Activated CD4-positive, CD25-positive, alpha-beta regulatory T cell (primary cell): ENCODE measurements at regions not wholly inside any gene's neighbourhood (a gene's known extent, or its start where the extent isn't known, plus 50 kb on each side); places are given as distances from the start of the nearest gene placed in this dataset.
"Not testable (repeated sequence)": the region's sequence is repeated elsewhere in the genome, so short reads cannot be mapped to it uniquely, and the experiment has no call there.

Source experiments
- DNase-seq, 4 experiments: peaks; one replicate each; lab custom pipeline; 2025; lab: John Stamatoyannopoulos, UW

- no peak for DNase-seq
These were observed 121.3 kb upstream of the CARMIL1 start for GRCh38 chr6:25157842-25158241.

- DNase-seq, result not testable (repeated sequence)
These were observed 119.0 kb upstream of the CARMIL1 start for GRCh38 chr6:25160134-25160533.

GRCh38 chr6:25165177-25165576 lies 114.0 kb upstream of the CARMIL1 start:
- no peak for DNase-seq

GRCh38 chr6:25165800-25166199 lies 113.4 kb upstream of the CARMIL1 start:
- DNase-seq, result no peak

GRCh38 chr6:25166955-25167748 lies 112.0 kb upstream of the CARMIL1 start:
- DNase-seq, result no peak

GRCh38 chr6:25167961-25168360 lies 111.2 kb upstream of the CARMIL1 start:
- no peak for DNase-seq

- no peak for DNase-seq
These were observed 110.5 kb upstream of the CARMIL1 start for GRCh38 chr6:25168637-25169036.

- DNase-seq, result no peak
These were observed 109.6 kb upstream of the CARMIL1 start for GRCh38 chr6:25169553-25169952.

- no peak for DNase-seq
These were observed 109.2 kb upstream of the CARMIL1 start for GRCh38 chr6:25169961-25170360.

GRCh38 chr6:25170640-25171039 lies 108.5 kb upstream of the CARMIL1 start:
- DNase-seq, result no peak

- DNase-seq, result no peak
These were observed 107.9 kb upstream of the CARMIL1 start for GRCh38 chr6:25171301-25171700.

GRCh38 chr6:25172819-25173218 lies 106.4 kb upstream of the CARMIL1 start:
- no peak for DNase-seq

GRCh38 chr6:25173246-25173645 lies 105.9 kb upstream of the CARMIL1 start:
- DNase-seq, result no peak

- DNase-seq, result no peak
These were observed 105.2 kb upstream of the CARMIL1 start for GRCh38 chr6:25173951-25174474.

- DNase-seq, result no peak
These were observed 104.5 kb upstream of the CARMIL1 start for GRCh38 chr6:25174678-25175077.

- no peak for DNase-seq
These were observed 104.0 kb upstream of the CARMIL1 start for GRCh38 chr6:25175196-25175595.

- DNase-seq, result no peak
These were observed 103.5 kb upstream of the CARMIL1 start for GRCh38 chr6:25175681-25176080.

- no peak for DNase-seq
These were observed 102.7 kb upstream of the CARMIL1 start for GRCh38 chr6:25176466-25176865.

- DNase-seq, result no peak
These were observed 101.6 kb upstream of the CARMIL1 start for GRCh38 chr6:25177500-25178028.

GRCh38 chr6:25178336-25179035 lies 100.7 kb upstream of the CARMIL1 start:
- DNase-seq, result no peak

GRCh38 chr6:25179051-25179778 lies 100.0 kb upstream of the CARMIL1 start:
- DNase-seq, result no peak

GRCh38 chr6:25180630-25181349 lies 98.4 kb upstream of the CARMIL1 start:
- no peak for DNase-seq
